NCI-H187 treated with DMSO at 0.1 percent for 48 hours (cell line): ENCODE measurements at regions not wholly inside any gene's neighbourhood (a gene's known extent, or its start where the extent isn't known, plus 50 kb on each side); places are given as distances from the start of the nearest gene placed in this dataset.

Experiments used
- DNase-seq: peaks from one replicate; lab custom pipeline; 2025; lab: John Stamatoyannopoulos, UW

- no peak for DNase-seq
These were observed 234.3 kb upstream of the CYRIA start for GRCh38 chr2:16899958-16900357.

GRCh38 chr2:16890081-16890480 lies 224.4 kb upstream of the CYRIA start:
- no peak for DNase-seq

- DNase-seq = no peak
These were observed 219.4 kb upstream of the CYRIA start for GRCh38 chr2:16885027-16885426.

GRCh38 chr2:16882706-16883105 lies 217.1 kb upstream of the CYRIA start:
- DNase-seq = no peak

GRCh38 chr2:16881122-16881521 lies 215.5 kb upstream of the CYRIA start:
- DNase-seq = no peak

GRCh38 chr2:16871411-16871810 lies 205.8 kb upstream of the CYRIA start:
- no peak for DNase-seq

GRCh38 chr2:16870491-16871076 lies 204.9 kb upstream of the CYRIA start:
- no peak for DNase-seq

- no peak for DNase-seq
These were observed 204.1 kb upstream of the CYRIA start for GRCh38 chr2:16869711-16870110.

- no peak for DNase-seq
These were observed 196.8 kb upstream of the CYRIA start for GRCh38 chr2:16862471-16862870.

GRCh38 chr2:16861530-16861929 lies 195.9 kb upstream of the CYRIA start:
- DNase-seq = no peak

GRCh38 chr2:16861111-16861510 lies 195.5 kb upstream of the CYRIA start:
- no peak for DNase-seq

- DNase-seq = no peak
These were observed 195.0 kb upstream of the CYRIA start for GRCh38 chr2:16860627-16861026.

GRCh38 chr2:16855183-16855582 lies 189.5 kb upstream of the CYRIA start:
- no peak for DNase-seq

- DNase-seq = no peak
These were observed 187.5 kb upstream of the CYRIA start for GRCh38 chr2:16853088-16853487.

GRCh38 chr2:16852651-16853050 lies 187.0 kb upstream of the CYRIA start:
- DNase-seq = no peak

GRCh38 chr2:16851126-16851525 lies 185.5 kb upstream of the CYRIA start:
- DNase-seq = no peak

- DNase-seq = no peak
These were observed 175.0 kb upstream of the CYRIA start for GRCh38 chr2:16840496-16841172.

GRCh38 chr2:16832910-16833309 lies 167.3 kb upstream of the CYRIA start:
- no peak for DNase-seq

- no peak for DNase-seq
These were observed 163.2 kb upstream of the CYRIA start for GRCh38 chr2:16828828-16829160.

GRCh38 chr2:16828044-16828827 lies 162.6 kb upstream of the CYRIA start:
- DNase-seq = no peak

GRCh38 chr2:16824472-16824871 lies 158.8 kb upstream of the CYRIA start:
- no peak for DNase-seq

- DNase-seq = no peak
These were observed 156.1 kb upstream of the CYRIA start for GRCh38 chr2:16821692-16822091.

- DNase-seq = no peak
These were observed 152.5 kb upstream of the CYRIA start for GRCh38 chr2:16818203-16818556.
